ENCODE measurements at regions not wholly inside any gene's neighbourhood (a gene's known extent, or its start where the extent isn't known, plus 50 kb on each side); places are given as distances from the start of the nearest gene placed in this dataset.

GRCh38 chr7:358352-358751, 68.4 kb downstream of the FOXL3 start:
- intact Hi-C loops (cut with micrococcal nuclease) = no loop called here
- no peak overlapping the region for H3K4me3 Mint-ChIP-seq (ENCODE audit: unreplicated experiment)
- POLR2A ChIA-PET = no interaction called here
- H3K27me3 Mint-ChIP-seq (ENCODE audit: insufficient read depth, unreplicated experiment) = no peaks in the 10 kb centered on the region
- no peaks in the 10 kb centered on the region for H3K9me3 Mint-ChIP-seq (ENCODE audit: unreplicated experiment)
- CTCF ChIA-PET = no interaction called here
- no peak for DNase-seq (ENCODE audit: unreplicated experiment)
- no peaks in the 10 kb centered on the region for H3K4me1 Mint-ChIP-seq (ENCODE audit: insufficient read depth, unreplicated experiment)
- H3K36me3 Mint-ChIP-seq (ENCODE audit: insufficient read depth, unreplicated experiment) = no peaks in the 10 kb centered on the region
- H3K27ac Mint-ChIP-seq (ENCODE audit: low read depth, unreplicated experiment) = no peak overlapping the region
- BruUV-seq (replicated peaks) = no TSS peak
- TF ChIP-seq CTCF (IDR thresholded peaks at IDR 0.05; ENCODE audit: unreplicated experiment) = no peak

- Mint-ChIP-seq H3K4me3 (ENCODE audit: unreplicated experiment) (no peak overlapping the region), H3K36me3 (ENCODE audit: insufficient read depth, unreplicated experiment) (peaks cover 4% of the 10 kb centered on the region), H3K9me3 (ENCODE audit: unreplicated experiment) (no peaks in the 10 kb centered on the region), H3K27ac (ENCODE audit: low read depth, unreplicated experiment) (no peak overlapping the region), H3K4me1 (ENCODE audit: insufficient read depth, unreplicated experiment) (no peaks in the 10 kb centered on the region), H3K27me3 (ENCODE audit: insufficient read depth, unreplicated experiment) (no peaks in the 10 kb centered on the region)
- TF ChIP-seq CTCF (IDR thresholded peaks at IDR 0.05; ENCODE audit: unreplicated experiment) = no peak
- DNase-seq (ENCODE audit: unreplicated experiment) = no peak
- ChIA-PET POLR2A (no interaction called here), CTCF (no interaction called here)
- BruUV-seq (replicated peaks) = no TSS peak
- intact Hi-C loops (cut with micrococcal nuclease) = no loop called here
These were observed 69.3 kb downstream of the FOXL3 start for GRCh38 chr7:359226-359765.

GRCh38 chr7:359766-360361, 69.9 kb downstream of the FOXL3 start:
- ChIA-PET POLR2A (no interaction called here), CTCF (interaction anchor here (0.6 kb wide), 1 partner anchor 48 kb away, joined by 6 read pairs; no protein-coding TSS in a partner anchor)

More at GRCh38 chr7:359766-360361, 69.9 kb downstream of the FOXL3 start:
- no peaks in the 10 kb centered on the region for H3K27me3 Mint-ChIP-seq (ENCODE audit: insufficient read depth, unreplicated experiment)
- BruUV-seq (replicated peaks) = no TSS peak
- H3K9me3 Mint-ChIP-seq (ENCODE audit: unreplicated experiment) = no peaks in the 10 kb centered on the region
- no peak for DNase-seq (ENCODE audit: unreplicated experiment)
- TF ChIP-seq CTCF (IDR thresholded peaks at IDR 0.05; ENCODE audit: unreplicated experiment) = no peak
- no peak overlapping the region for H3K4me3 Mint-ChIP-seq (ENCODE audit: unreplicated experiment)
- no peaks in the 10 kb centered on the region for H3K4me1 Mint-ChIP-seq (ENCODE audit: insufficient read depth, unreplicated experiment)
- intact Hi-C loops (cut with micrococcal nuclease) = no loop called here
- peaks cover 4% of the 10 kb centered on the region for H3K36me3 Mint-ChIP-seq (ENCODE audit: insufficient read depth, unreplicated experiment)
- H3K27ac Mint-ChIP-seq (ENCODE audit: low read depth, unreplicated experiment) = no peak overlapping the region
